CD4-positive, alpha-beta T cell treated with Interleukin-4 for 1 hour (primary cell): ENCODE measurements at regions not wholly inside any gene's neighbourhood (a gene's known extent, or its start where the extent isn't known, plus 50 kb on each side); places are given as distances from the start of the nearest gene placed in this dataset.
A peak's percentile ranks its signal among the peaks of the same experiment; 100 is the strongest.
"Not testable (repeated sequence)": the region's sequence is repeated elsewhere in the genome, so short reads cannot be mapped to it uniquely, and the experiment has no call there.

Experiments
- DNase-seq, 2 donors: peaks; one replicate each; pipeline ENCODE4 v3.0.0-alpha.2; 2020 to 2022

DNA sequence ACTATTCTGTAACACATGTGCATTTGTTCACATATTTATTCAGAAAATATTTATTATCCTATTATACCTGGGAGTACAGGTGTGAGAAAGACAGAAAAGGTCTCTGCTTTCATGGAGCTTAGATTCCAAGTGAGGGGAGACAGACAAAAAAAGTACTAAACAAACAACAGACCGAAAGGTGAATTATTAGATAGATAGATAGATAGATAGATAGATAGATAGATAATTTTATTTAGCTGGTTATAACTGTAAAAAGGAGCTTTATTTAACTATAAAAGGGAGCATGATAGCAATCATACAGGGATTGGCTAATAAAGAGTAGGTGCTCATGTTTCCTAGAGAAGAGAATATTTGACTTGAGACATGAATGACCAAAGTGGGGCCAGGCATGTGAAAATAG lies 119.4 kb downstream of the TNFSF18 start:
- DNase-seq: no peak

DNA sequence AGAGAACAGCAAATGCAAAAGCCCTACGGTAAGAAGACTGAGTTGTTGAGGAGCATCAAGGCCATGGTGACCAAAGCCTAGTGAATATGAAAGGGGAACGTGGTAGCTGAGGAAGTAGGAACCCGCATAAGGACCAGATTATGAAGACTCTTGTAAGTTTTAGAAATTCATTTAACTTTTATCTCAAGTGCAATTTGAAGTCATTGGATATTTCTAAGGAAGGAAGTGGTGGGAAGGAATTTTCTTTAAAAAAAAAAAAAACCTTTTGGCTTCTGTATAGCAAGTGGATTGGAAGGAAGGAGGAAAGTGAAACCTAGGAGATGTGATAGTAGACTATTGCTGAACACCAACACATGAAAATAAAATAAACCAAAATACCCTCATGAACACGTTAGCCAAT lies 119.0 kb downstream of the TNFSF18 start:
- DNase-seq: no peak

- DNase-seq: no peak
Measured at GRCh38 chr1:172932981-172933380, 117.8 kb downstream of the TNFSF18 start.

DNA sequence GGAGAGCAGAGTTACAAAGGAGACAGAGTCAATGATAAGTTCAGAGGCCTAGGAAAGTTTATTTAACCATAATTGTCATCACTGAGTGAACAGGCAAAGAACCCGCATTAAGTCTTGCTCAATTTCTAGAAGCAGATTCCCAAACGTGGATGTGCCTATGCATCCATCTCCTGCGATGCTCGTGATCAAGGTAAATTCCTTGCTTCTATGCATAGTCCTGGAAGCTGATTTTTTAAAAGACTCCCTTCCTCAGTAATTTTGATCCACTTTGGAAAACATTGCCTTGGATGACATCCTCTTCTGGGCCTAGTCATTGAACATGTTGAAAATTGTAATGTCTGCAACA lies 116.4 kb downstream of the TNFSF18 start:
- DNase-seq: no peak

- no peak for DNase-seq
Measured at GRCh38 chr1:172935062-172935592, 115.6 kb downstream of the TNFSF18 start.

- DNase-seq: no peak
Measured at GRCh38 chr1:172936088-172936645, 114.6 kb downstream of the TNFSF18 start.

GRCh38 chr1:172938681-172939080 lies 112.1 kb downstream of the TNFSF18 start:
- no peak for DNase-seq

DNA sequence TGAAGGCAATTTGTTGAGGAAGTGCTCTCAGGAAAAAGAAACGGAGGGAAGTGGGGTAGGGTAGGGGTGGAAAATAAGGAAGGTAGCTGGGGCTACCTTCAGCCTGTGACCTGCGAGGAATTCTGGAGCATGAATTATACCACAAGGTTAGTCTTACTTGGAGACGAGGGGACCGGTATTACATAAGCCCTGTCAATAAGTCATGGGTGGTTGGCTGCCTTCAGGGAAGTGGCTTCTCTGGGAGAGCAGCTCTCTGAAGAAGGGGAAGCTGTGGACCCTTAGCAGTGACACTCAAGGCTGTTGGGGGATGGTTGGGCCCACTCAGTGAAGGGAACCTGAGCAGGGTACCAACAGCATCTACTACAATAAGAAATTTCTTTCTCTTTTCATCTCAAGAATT lies 111.3 kb downstream of the TNFSF18 start:
- no peak for DNase-seq

DNA sequence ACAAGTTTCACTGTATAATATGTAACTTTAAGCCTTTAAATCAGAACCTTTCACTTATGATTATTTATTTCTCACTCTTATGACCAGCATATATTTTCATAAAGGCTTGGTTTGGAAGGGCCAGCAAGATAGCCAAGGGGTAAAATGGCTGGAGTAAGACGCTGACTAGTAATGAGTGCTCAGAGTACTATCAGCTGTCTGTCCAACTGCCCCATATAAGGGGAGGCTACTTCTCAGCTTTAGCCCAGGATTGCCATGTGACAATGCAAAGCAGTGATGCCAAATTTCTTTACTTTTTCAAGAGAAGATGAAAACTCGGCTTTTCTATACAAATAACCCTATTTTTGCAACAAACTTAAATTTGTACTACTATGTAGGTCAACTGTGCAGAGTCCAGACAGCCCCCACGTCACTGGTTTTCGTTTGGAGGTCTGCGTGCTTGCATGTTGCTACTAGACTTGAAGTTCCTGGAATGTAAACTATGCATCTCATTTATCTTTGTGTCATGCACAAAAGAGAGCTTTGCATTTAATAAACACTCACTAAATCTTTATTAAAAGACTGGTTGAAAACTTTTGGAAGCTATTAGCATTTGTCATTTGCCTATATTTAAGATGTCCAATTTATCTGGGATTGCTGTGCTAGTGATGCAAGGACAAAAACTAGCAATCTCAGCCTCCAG lies 110.4 kb downstream of the TNFSF18 start:
- DNase-seq: no peak

- no peak for DNase-seq
Measured at GRCh38 chr1:172941471-172941870, 109.3 kb downstream of the TNFSF18 start.

GRCh38 chr1:172941945-172942344 lies 108.8 kb downstream of the TNFSF18 start:
- no peak for DNase-seq

DNA sequence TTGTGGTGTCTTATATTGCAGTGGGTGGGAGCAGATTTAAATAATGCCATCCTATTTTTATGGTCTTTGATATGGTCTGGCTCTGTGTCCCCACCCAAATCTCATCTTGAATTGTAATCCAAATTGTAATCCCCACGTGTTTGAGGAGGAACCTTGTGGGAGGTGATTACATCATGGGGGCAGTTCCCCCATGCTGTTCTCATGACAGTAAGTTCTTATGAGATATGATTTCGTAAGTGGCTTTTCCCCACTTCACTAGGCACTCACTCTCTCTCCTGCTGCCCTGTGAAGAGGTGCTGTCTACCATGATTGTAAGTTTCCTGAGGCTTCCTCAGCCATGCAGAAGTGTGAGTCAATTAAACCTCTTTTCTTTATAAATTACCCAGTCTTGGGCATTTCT lies 107.6 kb downstream of the TNFSF18 start:
- not testable (repeated sequence) for DNase-seq

GRCh38 chr1:172944931-172945330 lies 105.8 kb downstream of the TNFSF18 start:
- DNase-seq: no peak

- peak; percentile 13 to 35 for DNase-seq
Measured at GRCh38 chr1:172946814-172947507, 103.8 kb downstream of the TNFSF18 start.

GRCh38 chr1:172948457-172948856 lies 102.3 kb downstream of the TNFSF18 start:
- no peak for DNase-seq

- no peak for DNase-seq
Measured at GRCh38 chr1:172949096-172949495, 101.6 kb downstream of the TNFSF18 start.

DNA sequence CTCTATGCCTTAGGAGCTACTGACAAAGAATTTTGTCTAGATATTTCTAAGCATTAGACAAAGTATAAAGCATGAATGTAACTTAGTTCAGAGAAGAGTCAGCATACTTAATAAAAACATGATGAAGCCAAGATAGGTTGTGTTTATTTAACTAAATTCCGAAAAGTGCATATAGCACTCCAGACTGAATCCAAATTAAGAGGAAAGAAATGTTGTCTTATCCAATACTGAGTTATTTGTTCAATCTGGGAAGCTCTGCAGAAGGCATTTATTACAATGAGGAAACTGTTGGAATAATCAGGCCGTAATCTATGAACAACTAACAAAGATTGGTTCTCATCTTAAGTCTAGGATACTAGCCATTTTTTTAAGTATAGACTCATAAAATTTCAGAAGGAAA lies 100.2 kb downstream of the TNFSF18 start:
- DNase-seq: no peak

DNA sequence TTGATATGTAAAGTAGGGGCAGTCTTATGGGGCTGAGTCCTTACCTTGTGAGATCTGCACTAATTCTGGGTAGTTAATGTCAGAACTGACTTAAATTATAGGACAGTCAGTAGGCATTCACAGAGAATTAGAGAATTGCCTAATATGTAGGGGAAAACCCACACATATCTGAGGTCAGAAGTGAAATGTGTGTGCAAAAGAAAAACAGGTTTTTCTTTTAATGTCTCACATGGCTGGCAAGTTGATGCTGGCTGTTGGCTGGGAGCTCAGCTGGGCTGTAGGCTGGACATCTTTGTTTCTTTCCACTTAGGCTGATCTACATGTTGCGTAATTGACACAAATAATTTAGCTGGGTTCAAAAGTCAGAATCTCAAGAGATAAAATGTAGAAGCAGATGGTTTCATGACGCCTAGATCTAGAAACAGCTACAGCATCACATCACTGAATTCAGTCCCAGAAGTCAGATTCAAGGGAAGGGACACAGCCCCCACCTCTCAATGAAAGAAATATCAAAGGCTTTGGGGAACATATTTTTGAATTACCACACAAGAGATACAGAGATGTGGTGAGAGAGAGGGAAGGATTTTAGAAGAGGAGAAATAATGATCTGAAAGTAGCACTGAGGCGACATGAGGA lies 98.9 kb downstream of the TNFSF18 start:
- DNase-seq: no peak

GRCh38 chr1:172952516-172952915 lies 98.2 kb downstream of the TNFSF18 start:
- DNase-seq: no peak

DNA sequence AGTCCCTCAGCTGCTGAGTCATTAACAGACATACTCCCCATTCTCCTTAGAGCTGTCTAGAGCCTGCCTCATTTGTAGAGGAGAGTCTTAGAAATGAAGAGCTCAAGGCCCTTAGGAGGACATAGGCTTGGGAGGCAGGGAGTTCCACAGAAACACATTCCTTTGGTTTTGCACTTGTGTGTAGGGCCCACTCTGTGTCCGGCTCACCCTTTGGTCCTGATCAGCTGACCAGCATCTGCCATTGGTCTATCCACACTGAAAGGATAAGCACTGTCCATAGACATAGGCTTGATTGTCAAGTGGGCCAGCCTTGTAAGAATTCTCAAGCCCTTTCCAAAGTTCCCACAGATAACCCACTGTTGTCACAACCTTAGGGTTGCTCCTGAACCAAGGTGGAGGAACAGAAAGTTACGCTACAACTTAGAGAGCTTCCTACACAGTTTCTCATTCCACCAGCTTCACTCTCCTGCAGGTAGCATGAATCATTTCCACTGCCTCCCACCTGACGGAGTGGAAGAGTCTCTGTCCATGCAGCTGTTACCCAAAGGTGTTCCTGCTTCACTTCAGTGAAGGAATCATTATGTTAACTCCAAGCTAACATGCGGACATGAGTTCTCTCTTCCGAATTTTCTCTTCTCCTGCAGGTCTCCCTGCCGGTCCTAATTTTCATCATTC lies 96.1 kb downstream of the TNFSF18 start:
- DNase-seq: no peak

GRCh38 chr1:172955161-172955815 lies 95.5 kb downstream of the TNFSF18 start:
- DNase-seq: no peak

GRCh38 chr1:172956871-172957270 lies 93.9 kb downstream of the TNFSF18 start:
- DNase-seq: no peak

- DNase-seq: no peak
Measured at GRCh38 chr1:172957491-172957890, 93.2 kb downstream of the TNFSF18 start.
